ELR (cell line): ENCODE measurements at regions not wholly inside any gene's neighbourhood (a gene's known extent, or its start where the extent isn't known, plus 50 kb on each side); places are given as distances from the start of the nearest gene placed in this dataset.

ENCODE experiments used
- DNase-seq: peaks from one replicate; pipeline ENCODE4 v3.0.0-alpha.2; 2015; ENCODE audit warnings: low read depth

- no peak for DNase-seq
Measured at GRCh38 chr11:106329273-106330018, 252.0 kb downstream of the AASDHPPT start.

GRCh38 chr11:106331176-106331575, 253.7 kb downstream of the AASDHPPT start:
- peak; percentile 51 for DNase-seq

GRCh38 chr11:106333678-106334077, 256.2 kb downstream of the AASDHPPT start:
- DNase-seq, result no peak

- no peak for DNase-seq
Measured at GRCh38 chr11:106344394-106344793, 266.9 kb downstream of the AASDHPPT start.

- DNase-seq, result no peak
Measured at GRCh38 chr11:106344966-106345365, 267.5 kb downstream of the AASDHPPT start.

GRCh38 chr11:106353031-106353430, 275.6 kb downstream of the AASDHPPT start:
- no peak for DNase-seq

GRCh38 chr11:106369224-106369623, 291.8 kb downstream of the AASDHPPT start:
- DNase-seq, result peak; percentile 5

- no peak for DNase-seq
Measured at GRCh38 chr11:106378513-106379179, 301.2 kb downstream of the AASDHPPT start.

GRCh38 chr11:106379265-106379664, 301.8 kb downstream of the AASDHPPT start:
- no peak for DNase-seq

- no peak for DNase-seq
Measured at GRCh38 chr11:106379712-106380111, 302.2 kb downstream of the AASDHPPT start.

GRCh38 chr11:106381895-106382294, 304.4 kb downstream of the AASDHPPT start:
- peak; percentile 75 for DNase-seq

- DNase-seq, result no peak
Measured at GRCh38 chr11:106384429-106384828, 307.0 kb downstream of the AASDHPPT start.

- no peak for DNase-seq
Measured at GRCh38 chr11:106386519-106386918, 309.1 kb downstream of the AASDHPPT start.

- DNase-seq, result peak; percentile 75
Measured at GRCh38 chr11:106389101-106389500, 311.6 kb downstream of the AASDHPPT start.

GRCh38 chr11:106390078-106390477, 312.6 kb downstream of the AASDHPPT start:
- DNase-seq, result no peak

- DNase-seq, result peak; percentile 72
Measured at GRCh38 chr11:106391771-106392420, 314.4 kb downstream of the AASDHPPT start.

- DNase-seq, result peak; percentile 31
Measured at GRCh38 chr11:106395716-106396349, 318.4 kb downstream of the AASDHPPT start.

GRCh38 chr11:106397787-106398501, 320.5 kb downstream of the AASDHPPT start:
- DNase-seq, result peak; percentile 5

- DNase-seq, result peak; percentile 61
Measured at GRCh38 chr11:106398502-106399075, 321.1 kb downstream of the AASDHPPT start.

- DNase-seq, result peak; percentile 99
Measured at GRCh38 chr11:106399076-106399511, 321.6 kb downstream of the AASDHPPT start.

- no peak for DNase-seq
Measured at GRCh38 chr11:106399624-106400023, 322.2 kb downstream of the AASDHPPT start.
